ENCODE measurements at regions not wholly inside any gene's neighbourhood (a gene's known extent, or its start where the extent isn't known, plus 50 kb on each side); places are given as distances from the start of the nearest gene placed in this dataset.

DNA sequence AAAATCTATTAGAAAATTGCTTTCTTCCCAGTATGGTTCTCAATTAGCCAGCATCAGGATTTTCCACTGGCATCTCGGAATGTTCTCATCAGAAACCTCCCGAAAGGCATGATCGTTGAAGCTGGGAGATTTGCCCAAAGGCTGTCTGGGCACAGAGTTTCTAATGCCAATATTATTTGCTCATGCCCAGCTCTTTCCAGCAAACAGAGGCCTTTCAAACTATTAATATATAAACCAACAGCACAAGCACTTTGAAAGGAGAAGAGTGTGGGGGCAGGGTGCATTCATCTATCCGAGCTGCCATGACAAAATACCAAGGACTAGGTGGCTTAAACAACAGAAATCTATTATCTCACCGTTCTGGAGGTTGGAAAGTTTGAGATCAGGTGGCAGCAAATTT lies 88.3 kb upstream of the MSX1 start:
- TF ChIP-seq, protein P1, sequence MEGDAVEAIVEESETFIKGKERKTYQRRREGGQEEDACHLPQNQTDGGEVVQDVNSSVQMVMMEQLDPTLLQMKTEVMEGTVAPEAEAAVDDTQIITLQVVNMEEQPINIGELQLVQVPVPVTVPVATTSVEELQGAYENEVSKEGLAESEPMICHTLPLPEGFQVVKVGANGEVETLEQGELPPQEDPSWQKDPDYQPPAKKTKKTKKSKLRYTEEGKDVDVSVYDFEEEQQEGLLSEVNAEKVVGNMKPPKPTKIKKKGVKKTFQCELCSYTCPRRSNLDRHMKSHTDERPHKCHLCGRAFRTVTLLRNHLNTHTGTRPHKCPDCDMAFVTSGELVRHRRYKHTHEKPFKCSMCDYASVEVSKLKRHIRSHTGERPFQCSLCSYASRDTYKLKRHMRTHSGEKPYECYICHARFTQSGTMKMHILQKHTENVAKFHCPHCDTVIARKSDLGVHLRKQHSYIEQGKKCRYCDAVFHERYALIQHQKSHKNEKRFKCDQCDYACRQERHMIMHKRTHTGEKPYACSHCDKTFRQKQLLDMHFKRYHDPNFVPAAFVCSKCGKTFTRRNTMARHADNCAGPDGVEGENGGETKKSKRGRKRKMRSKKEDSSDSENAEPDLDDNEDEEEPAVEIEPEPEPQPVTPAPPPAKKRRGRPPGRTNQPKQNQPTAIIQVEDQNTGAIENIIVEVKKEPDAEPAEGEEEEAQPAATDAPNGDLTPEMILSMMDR (IDR thresholded peaks at IDR 0.05; ENCODE audit: low read depth, low read length, poor library complexity, severe bottlenecking), result no peak
- no peak for TF ChIP-seq EZH2phosphoT487 (IDR thresholded peaks at IDR 0.05; ENCODE audit: borderline replicate concordance, low read length)
